GM10248 (cell line): ENCODE measurements at regions not wholly inside any gene's neighbourhood (a gene's known extent, or its start where the extent isn't known, plus 50 kb on each side); places are given as distances from the start of the nearest gene placed in this dataset.

Source experiments
- CTCF ChIA-PET: fragments of 300-600 bp; sonication (Branson Sonifier 250); formaldehyde crosslinking; extraction: SDS; loops from one replicate; lab custom pipeline; 2021; ENCODE audit warnings: antibody characterized with exemption; lab: Yijun Ruan, JAX
- POLR2A ChIA-PET: fragments of 350-650 bp; sonication (Branson Sonifier 250); formaldehyde crosslinking; extraction: SDS; loops from one replicate; lab custom pipeline; 2020; ENCODE audit warnings: antibody characterized with exemption; lab: Yijun Ruan, JAX
- DNase-seq: peaks from one replicate; pipeline ENCODE4 v3.0.0; 2012; ENCODE audit errors: extremely low spot score
- TF ChIP-seq, protein P1 (sequence below): IDR thresholded peaks from 2 replicates; pipeline ENCODE4 v1.5.1; 2012; ENCODE audit warnings: mild to moderate bottlenecking, low read depth; ENCODE audit errors: extremely low read depth, missing control alignments, control extremely low read depth

DNA sequence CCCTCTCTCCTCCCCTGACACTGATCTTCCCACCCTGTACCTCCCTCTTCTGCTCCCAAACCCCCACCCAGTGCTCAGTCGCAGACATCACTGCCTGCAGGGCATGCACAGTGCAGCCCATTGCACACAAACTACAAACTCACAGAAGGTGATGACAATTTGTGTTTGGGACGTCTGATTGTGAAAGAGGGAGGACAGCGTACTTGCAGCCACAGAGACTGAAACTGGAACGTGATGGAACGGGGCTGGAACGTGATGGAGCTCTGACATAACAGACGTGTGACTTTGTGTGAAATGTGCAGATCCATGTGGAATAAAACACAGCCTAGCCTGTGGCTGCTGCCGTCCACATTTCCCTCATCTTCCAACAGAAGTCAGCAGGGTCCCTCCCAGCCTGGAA is 57.3 kb upstream of the CEACAM8 start:
- TF ChIP-seq, protein P1, sequence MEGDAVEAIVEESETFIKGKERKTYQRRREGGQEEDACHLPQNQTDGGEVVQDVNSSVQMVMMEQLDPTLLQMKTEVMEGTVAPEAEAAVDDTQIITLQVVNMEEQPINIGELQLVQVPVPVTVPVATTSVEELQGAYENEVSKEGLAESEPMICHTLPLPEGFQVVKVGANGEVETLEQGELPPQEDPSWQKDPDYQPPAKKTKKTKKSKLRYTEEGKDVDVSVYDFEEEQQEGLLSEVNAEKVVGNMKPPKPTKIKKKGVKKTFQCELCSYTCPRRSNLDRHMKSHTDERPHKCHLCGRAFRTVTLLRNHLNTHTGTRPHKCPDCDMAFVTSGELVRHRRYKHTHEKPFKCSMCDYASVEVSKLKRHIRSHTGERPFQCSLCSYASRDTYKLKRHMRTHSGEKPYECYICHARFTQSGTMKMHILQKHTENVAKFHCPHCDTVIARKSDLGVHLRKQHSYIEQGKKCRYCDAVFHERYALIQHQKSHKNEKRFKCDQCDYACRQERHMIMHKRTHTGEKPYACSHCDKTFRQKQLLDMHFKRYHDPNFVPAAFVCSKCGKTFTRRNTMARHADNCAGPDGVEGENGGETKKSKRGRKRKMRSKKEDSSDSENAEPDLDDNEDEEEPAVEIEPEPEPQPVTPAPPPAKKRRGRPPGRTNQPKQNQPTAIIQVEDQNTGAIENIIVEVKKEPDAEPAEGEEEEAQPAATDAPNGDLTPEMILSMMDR, result no peak
- POLR2A ChIA-PET, result no interaction called here
- DNase-seq, result no peak
- CTCF ChIA-PET, result interaction anchor here (2.7 kb wide), 1 partner anchor 18 kb away, joined by 10 read pairs; no protein-coding TSS in a partner anchor
